HFFc6 (cell line): ENCODE measurements at regions not wholly inside any gene's neighbourhood (a gene's known extent, or its start where the extent isn't known, plus 50 kb on each side); places are given as distances from the start of the nearest gene placed in this dataset.

ENCODE experiments used
- DNase-seq: peaks from one replicate; pipeline ENCODE4 v3.0.0-alpha.2; 2018
- H3K27ac Mint-ChIP-seq: 2 replicates; pipeline ENCODE4 v1.8.0; 2020; ENCODE audit warnings: mild to moderate bottlenecking, mixed read lengths
- H3K27me3 Mint-ChIP-seq: 2 replicates; pipeline ENCODE4 v1.8.0; 2021; ENCODE audit warnings: mild to moderate bottlenecking, moderate library complexity, mixed read lengths; ENCODE audit not compliant: insufficient read depth
- H3K36me3 Mint-ChIP-seq: 2 replicates; pipeline ENCODE4 v1.8.0; 2021; ENCODE audit warnings: low read depth, mixed read lengths
- H3K4me1 Mint-ChIP-seq: 2 replicates; pipeline ENCODE4 v1.8.0; 2020; ENCODE audit warnings: low read depth, mixed read lengths
- H3K4me3 Mint-ChIP-seq: 2 replicates; pipeline ENCODE4 v1.8.0; 2020; ENCODE audit warnings: mild to moderate bottlenecking, moderate library complexity, mixed read lengths
- H3K9me3 Mint-ChIP-seq: 2 replicates; pipeline ENCODE4 v1.8.0; 2020; ENCODE audit warnings: mild to moderate bottlenecking, mixed read lengths
- CTCF ChIP-seq: fragments of 200-600 bp; sonication (generic); IDR thresholded peaks from 2 replicates; pipeline ENCODE4 v1.5.0; 2021; ENCODE audit warnings: antibody characterized with exemption, mild to moderate bottlenecking

GRCh38 chr5:163569284-163569683 lies 63.9 kb downstream of the MAT2B start:
- DNase-seq = peak; percentile 25
- no peaks in the 10 kb centered on the region for H3K36me3 Mint-ChIP-seq
- H3K4me1 Mint-ChIP-seq = peaks cover 83% of the 10 kb centered on the region
- H3K9me3 Mint-ChIP-seq = no peaks in the 10 kb centered on the region
- H3K27ac Mint-ChIP-seq = no peak overlapping the region
- H3K27me3 Mint-ChIP-seq = peaks cover 5% of the 10 kb centered on the region
- TF ChIP-seq CTCF = peak; percentile 52
- no peak overlapping the region for H3K4me3 Mint-ChIP-seq

GRCh38 chr5:163571744-163572143 lies 66.3 kb downstream of the MAT2B start:
- Mint-ChIP-seq H3K4me3 (0 out of 2 replicates have a peak overlapping the region, but pooled peaks have one; percentile 34), H3K4me1 (peaks cover 77% of the 10 kb centered on the region)
- DNase-seq = peak; percentile 86

GRCh38 chr5:163574472-163575440 lies 69.3 kb downstream of the MAT2B start:
- Mint-ChIP-seq H3K9me3 (no peaks in the 10 kb centered on the region), H3K4me1 (peaks cover 47% of the 10 kb centered on the region), H3K27me3 (peaks cover 2% of the 10 kb centered on the region; the same call in 1 of the 2 replicates), H3K36me3 (no peaks in the 10 kb centered on the region), H3K27ac (no peak overlapping the region), H3K4me3 (no peak overlapping the region)
- DNase-seq = no peak
- TF ChIP-seq CTCF = no peak

More at GRCh38 chr5:163571744-163572143, 66.3 kb downstream of the MAT2B start:
- no peak for TF ChIP-seq CTCF
- H3K27ac Mint-ChIP-seq = no peak overlapping the region; the same call in 1 of the 2 replicates
- H3K27me3 Mint-ChIP-seq = peaks cover 2% of the 10 kb centered on the region; the same call in 1 of the 2 replicates
- no peaks in the 10 kb centered on the region for H3K36me3 Mint-ChIP-seq
- no peaks in the 10 kb centered on the region for H3K9me3 Mint-ChIP-seq

GRCh38 chr5:163578652-163579051 lies 73.2 kb downstream of the MAT2B start:
- Mint-ChIP-seq H3K27ac (no peak overlapping the region), H3K36me3 (no peaks in the 10 kb centered on the region), H3K4me3 (no peak overlapping the region), H3K9me3 (no peaks in the 10 kb centered on the region), H3K4me1 (peaks cover 21% of the 10 kb centered on the region), H3K27me3 (no peaks in the 10 kb centered on the region)
- no peak for DNase-seq
- no peak for TF ChIP-seq CTCF

GRCh38 chr5:163579729-163580128 lies 74.3 kb downstream of the MAT2B start:
- no peak for DNase-seq
- Mint-ChIP-seq H3K4me3 (no peak overlapping the region), H3K36me3 (no peaks in the 10 kb centered on the region), H3K4me1 (peaks cover 18% of the 10 kb centered on the region), H3K27ac (no peak overlapping the region), H3K9me3 (no peaks in the 10 kb centered on the region), H3K27me3 (no peaks in the 10 kb centered on the region)
- TF ChIP-seq CTCF = no peak
